DMS53 treated with DMSO at 0.1 percent for 48 hours (cell line): ENCODE measurements at regions not wholly inside any gene's neighbourhood (a gene's known extent, or its start where the extent isn't known, plus 50 kb on each side); places are given as distances from the start of the nearest gene placed in this dataset.
"Not testable (repeated sequence)": the region's sequence is repeated elsewhere in the genome, so short reads cannot be mapped to it uniquely, and the experiment has no call there.

Experiments
- DNase-seq: peaks from one replicate; lab custom pipeline; 2025; ENCODE audit not compliant: unreplicated experiment; lab: John Stamatoyannopoulos, UW

- DNase-seq, result no peak
Observed at GRCh38 chr2:109052922-109053321, 63.9 kb upstream of the EDAR start.

- no peak for DNase-seq
Observed at GRCh38 chr2:109049022-109049421, 60.0 kb upstream of the EDAR start.

- DNase-seq, result no peak
Observed at GRCh38 chr2:109048163-109048562, 59.1 kb upstream of the EDAR start.

GRCh38 chr2:109047569-109047968, 58.5 kb upstream of the EDAR start:
- not testable (repeated sequence) for DNase-seq

- DNase-seq, result no peak
Observed at GRCh38 chr2:109046925-109047508, 58.0 kb upstream of the EDAR start.

GRCh38 chr2:109045505-109045904, 56.5 kb upstream of the EDAR start:
- DNase-seq, result no peak

GRCh38 chr2:109038992-109039391, 50.0 kb upstream of the EDAR start:
- no peak for DNase-seq
